GM13976 (cell line): ENCODE measurements at regions not wholly inside any gene's neighbourhood (a gene's known extent, or its start where the extent isn't known, plus 50 kb on each side); places are given as distances from the start of the nearest gene placed in this dataset.

Experiments used
- DNase-seq: peaks from one replicate; pipeline ENCODE4 v3.0.0; 2012; ENCODE audit warnings: low spot score
- in situ Hi-C: fragments of 300-500 bp; cut with MboI; formaldehyde crosslinking; loops from one replicate; pipeline ENCODE4 v1.12.0; 2022; ENCODE audit warnings: low sequenced_read_pairs, mixed read lengths, inconsistent platforms; ENCODE audit not compliant: unreplicated experiment
- TF ChIP-seq, protein P1 (sequence below): IDR thresholded peaks from 2 replicates; pipeline ENCODE4 v1.5.1; 2012; ENCODE audit warnings: borderline replicate concordance, mild to moderate bottlenecking; ENCODE audit not compliant: insufficient read depth; ENCODE audit errors: extremely low read depth, missing control alignments, control extremely low read depth

DNA sequence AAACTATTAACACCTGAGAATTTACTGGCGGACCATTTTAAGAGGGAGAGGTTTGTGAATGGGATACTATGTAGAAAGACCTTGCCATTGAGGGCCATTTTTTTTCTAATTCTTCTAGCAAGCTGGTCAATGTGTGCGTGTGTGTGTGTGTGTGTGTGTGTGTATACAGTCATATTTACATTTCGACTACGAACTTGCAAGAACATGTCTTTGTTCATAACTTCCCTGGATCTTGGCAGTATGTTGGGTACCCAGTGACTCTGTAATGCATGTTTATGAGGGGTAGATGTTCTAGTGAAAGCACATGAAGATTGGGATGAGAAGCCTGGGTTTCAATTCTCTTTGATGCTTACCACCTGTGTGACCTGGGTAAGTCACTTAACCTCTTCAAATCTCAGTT lies 133.6 kb downstream of the UBE2E3 start:
- in situ Hi-C loops: no loop called here
- TF ChIP-seq, protein P1, sequence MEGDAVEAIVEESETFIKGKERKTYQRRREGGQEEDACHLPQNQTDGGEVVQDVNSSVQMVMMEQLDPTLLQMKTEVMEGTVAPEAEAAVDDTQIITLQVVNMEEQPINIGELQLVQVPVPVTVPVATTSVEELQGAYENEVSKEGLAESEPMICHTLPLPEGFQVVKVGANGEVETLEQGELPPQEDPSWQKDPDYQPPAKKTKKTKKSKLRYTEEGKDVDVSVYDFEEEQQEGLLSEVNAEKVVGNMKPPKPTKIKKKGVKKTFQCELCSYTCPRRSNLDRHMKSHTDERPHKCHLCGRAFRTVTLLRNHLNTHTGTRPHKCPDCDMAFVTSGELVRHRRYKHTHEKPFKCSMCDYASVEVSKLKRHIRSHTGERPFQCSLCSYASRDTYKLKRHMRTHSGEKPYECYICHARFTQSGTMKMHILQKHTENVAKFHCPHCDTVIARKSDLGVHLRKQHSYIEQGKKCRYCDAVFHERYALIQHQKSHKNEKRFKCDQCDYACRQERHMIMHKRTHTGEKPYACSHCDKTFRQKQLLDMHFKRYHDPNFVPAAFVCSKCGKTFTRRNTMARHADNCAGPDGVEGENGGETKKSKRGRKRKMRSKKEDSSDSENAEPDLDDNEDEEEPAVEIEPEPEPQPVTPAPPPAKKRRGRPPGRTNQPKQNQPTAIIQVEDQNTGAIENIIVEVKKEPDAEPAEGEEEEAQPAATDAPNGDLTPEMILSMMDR: no peak
- no peak for DNase-seq

DNA sequence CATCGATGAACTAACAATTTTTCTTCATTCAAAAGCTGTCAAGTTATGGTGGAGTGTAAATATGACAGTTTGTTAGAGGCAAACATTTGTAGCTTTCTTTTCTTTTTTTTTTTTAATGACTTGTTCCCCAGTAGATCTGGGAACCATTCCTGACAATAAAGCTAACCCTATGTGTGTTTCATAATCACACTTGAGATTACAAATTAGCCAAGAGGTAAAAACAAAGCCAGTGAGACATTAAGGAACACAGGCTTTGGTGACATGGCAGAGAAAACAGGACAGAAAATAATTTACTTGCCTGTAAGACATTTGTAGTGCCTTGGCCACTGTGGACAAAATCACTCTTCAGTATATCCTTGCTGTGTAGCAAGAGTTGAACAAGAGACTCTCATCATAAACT lies 135.9 kb downstream of the UBE2E3 start:
- DNase-seq: no peak
- TF ChIP-seq, protein P1: no peak
- in situ Hi-C loops: no loop called here

DNA sequence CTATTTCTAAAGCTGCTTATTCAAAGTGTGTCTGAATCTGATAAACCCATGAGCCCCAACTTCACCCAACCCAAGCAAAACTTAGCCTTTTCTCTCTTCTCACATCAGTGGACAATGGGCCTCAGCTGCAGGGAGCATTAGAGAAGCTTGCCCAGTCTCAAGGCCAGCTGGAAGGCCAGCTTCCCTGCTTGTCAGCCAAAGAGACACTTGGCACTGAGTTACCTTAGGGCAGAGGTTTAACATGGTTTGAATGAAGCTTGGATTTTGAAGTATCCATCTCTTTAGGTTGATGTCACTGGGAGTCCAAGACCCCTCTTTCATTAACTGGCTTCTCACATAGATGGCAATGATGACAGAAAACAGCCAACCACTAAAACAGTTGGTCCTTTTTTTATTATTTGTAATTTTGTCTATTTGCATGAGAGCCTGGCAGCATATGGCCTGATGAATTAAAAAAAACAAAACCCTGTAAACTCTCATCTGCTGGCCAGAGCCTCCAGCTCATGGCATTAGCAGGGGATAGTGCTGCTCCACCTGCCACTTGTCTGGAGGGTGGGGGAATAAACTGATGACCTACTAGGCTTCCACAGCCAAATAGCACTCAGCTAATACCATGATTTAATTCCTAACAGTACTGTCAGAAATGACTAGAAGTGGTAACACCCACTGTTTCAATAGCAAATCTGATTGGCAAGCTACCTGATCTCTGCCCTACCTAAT lies 137.0 kb downstream of the UBE2E3 start:
- TF ChIP-seq, protein P1: no peak
- in situ Hi-C loops: no loop called here
- no peak for DNase-seq

DNA sequence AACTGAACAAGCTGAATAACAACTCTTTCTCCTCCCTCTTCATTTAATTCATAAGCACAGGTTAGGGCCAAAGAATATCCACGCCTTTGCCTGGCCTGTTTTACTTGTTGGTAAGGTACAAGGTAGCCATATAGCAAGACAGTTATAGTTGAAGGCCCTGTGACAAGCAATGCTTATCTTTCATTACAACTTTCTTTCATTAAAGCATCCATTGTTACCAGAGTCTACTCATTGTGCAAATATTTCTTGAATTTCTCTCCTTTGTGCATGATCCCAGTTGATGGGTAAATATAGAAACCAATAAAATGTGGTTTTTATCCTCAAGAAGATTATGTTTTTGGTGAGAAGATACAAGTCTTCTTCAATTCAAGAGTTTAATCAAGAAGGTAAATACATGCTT lies 140.2 kb downstream of the UBE2E3 start:
- in situ Hi-C loops: no loop called here
- TF ChIP-seq, protein P1: no peak
- no peak for DNase-seq

DNA sequence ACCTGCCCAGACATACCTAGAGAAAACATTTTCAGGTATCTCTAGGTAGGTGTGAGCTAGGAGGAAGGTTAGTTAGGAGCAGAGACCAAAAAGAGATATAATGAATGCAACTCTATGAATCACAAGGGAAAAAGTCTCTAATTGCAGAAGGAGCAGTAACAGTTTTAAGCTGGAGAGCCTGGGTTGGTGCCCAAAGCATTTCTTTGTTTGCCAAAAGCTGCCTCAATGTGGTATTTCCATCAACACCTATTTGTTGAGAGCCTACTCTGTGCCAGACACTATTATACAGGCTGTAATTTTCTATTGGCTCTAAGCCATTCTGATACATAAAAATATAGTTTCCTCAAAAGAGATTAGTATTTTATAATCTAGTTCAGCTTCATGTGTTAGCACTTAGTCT lies 141.6 kb downstream of the UBE2E3 start:
- in situ Hi-C loops: no loop called here
- TF ChIP-seq, protein P1: no peak
- no peak for DNase-seq

DNA sequence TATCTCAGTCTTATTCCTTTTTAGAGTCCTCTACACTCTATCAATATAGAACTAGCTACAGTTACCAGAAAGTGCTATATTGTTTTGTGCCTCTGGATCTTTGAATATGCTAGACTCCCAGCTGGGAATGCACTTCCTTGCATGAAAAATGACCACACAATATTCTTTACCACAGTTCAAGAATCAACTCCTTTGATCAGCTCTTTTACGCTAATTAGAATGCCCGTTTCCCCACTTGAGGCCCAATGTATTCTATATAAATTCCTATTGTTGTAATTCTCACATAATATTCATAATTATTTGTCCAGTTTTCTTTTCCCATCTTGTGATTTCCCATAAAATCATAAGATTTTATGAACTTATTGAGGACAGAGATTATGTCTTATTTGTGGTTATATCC lies 142.2 kb downstream of the UBE2E3 start:
- in situ Hi-C loops: no loop called here
- TF ChIP-seq, protein P1: no peak
- DNase-seq: no peak
